ENCODE measurements at regions not wholly inside any gene's neighbourhood (a gene's known extent, or its start where the extent isn't known, plus 50 kb on each side); places are given as distances from the start of the nearest gene placed in this dataset.
"Not testable (repeated sequence)": the region's sequence is repeated elsewhere in the genome, so short reads cannot be mapped to it uniquely, and the experiment has no call there.

- DNase-seq: peak; percentile 22 to 28
These were observed 53.0 kb upstream of the DAPP1 start for GRCh38 chr4:99763635-99764101.

- DNase-seq: no peak
These were observed 53.9 kb upstream of the DAPP1 start for GRCh38 chr4:99762728-99763127.

- no peak for DNase-seq
These were observed 56.6 kb upstream of the DAPP1 start for GRCh38 chr4:99759988-99760387.

DNA sequence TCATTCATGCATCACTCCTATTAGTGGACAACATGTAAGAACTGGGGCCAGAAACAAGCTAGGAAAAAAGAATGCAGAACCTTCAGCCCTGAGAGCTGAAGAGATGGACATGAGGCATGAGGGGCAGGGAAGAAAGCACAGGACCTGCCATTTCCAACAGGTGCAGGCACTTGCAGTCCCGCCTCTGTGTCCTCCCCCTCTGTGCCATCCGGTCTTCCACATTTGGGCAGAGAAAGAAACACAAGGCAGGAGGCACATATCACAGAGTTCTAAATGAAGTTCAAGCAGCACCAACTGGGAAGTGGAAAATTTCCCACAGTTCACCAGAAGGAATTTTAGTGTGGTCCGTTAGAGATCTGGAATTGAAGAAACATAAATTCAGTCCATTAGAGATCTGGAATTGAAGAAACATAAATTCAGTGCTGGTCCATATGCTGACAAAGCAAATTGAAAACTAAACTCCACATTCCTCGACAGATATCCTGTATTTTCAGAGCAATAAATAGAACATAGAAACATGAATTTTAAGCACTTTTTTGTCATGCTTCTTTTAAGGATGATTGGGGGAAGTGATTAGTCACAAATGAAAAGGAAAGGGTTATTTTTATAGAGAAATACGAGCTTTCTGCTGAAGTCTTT is 57.2 kb upstream of the DAPP1 start:
- no peak for DNase-seq

- DNase-seq: no peak
These were observed 61.2 kb upstream of the DAPP1 start for GRCh38 chr4:99755223-99755944.

- DNase-seq: no peak
These were observed 61.9 kb upstream of the DAPP1 start for GRCh38 chr4:99754756-99755155.

DNA sequence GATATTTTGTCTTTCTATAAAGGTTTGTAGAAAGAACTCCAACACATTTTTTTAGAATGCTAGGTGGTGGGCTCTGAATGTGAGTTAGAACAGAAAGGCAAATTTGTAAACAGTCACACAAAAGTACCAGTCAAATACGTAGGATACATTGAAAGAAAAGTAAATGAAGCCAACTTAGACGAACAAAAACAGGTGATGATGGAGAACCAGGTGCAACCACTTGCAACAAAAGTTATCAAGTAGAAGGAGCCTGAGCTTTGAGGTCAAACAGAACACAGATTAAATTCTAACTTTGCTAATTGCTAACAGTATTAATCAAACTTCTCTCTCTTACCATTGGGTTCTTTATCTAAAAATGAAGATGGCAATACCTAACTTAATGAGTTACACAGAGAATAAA is 62.7 kb upstream of the DAPP1 start:
- no peak for DNase-seq

DNA sequence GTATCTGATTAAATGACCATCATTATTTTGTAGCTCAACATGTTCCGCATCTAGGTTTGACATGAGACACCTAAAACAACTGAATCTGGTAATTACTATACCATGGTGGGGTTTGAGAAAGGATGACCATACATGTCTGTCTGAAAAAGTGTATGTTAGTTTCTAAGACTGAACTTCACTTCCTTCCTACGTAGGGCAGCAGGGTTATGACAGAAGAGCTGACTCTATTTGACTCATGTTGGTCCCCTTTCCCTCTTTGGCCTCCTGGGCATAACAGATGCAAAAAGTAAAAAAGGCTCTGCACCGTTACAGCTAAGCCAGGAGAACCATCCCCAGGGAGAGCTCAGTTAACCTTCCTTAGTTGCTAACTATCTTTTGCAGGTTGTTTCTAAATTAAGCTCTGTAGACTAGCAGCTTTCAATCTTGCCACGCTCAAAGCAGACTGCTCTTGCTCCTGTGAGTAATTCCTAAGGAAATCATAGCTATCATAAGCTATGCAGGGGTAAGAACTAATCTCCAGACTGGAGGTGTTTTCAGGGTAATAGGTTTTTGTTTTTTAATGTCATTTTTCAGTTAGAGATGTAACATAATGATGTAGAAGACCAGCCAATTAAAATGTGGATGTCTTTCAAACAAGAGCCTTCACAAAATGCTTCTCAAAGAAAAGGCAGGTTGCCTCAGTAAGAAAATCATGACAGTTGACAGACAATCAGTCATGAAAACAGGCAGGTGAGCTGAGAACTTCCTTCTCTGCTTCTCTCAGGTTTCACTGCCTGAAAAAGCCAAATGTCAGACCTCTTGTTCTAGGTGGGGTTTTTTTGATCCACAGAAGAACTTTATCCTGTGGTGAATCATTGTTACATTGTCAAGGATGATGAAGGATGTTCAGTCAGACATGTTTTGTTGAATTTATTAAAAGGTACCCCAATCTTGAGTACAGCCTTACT is 66.9 kb upstream of the DAPP1 start:
- no peak for DNase-seq

DNA sequence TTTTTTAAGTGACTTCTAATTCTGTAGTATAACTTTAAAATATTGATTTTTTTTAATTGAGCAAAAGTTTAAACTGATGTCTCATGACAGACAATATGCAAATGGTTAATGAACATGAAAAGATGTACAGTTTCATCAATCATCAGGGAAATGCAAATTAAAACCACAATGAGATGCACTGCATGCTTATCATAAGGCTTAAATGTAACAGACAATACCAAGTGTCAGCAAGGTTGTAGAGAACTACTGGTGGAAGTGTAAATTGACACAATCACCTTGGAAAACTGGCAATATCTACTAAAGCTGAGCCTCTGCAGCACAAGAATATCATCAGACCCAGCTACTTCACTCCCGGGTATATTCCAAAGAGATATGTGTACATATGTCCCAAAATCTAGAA is 70.2 kb upstream of the DAPP1 start:
- DNase-seq: no peak

- no peak for DNase-seq
These were observed 79.2 kb upstream of the C4orf54 start for GRCh38 chr4:99736846-99737245.

GRCh38 chr4:99735822-99736221 is 78.2 kb upstream of the C4orf54 start:
- DNase-seq: no peak

GRCh38 chr4:99734583-99735322 is 77.1 kb upstream of the C4orf54 start:
- DNase-seq: no peak

DNA sequence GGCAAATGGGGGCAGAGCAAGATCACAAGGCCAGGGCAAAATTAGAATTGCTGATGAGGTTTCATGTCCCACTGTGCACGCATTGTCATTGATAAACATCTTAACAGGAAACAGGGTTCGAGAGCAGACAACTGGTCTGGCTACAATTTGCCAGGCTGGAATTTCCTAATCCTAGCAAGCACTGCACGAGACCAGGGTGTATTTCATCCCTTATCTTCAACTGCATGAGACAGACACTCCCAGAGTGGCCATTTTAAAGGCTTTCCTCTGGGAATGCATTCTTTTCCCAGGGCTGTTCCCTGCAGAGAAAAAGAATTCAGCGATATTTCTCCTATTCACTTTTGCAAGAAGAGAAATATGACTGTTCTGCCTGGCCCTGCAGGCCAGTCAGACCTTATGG is 75.8 kb upstream of the C4orf54 start:
- not testable (repeated sequence) for DNase-seq

DNA sequence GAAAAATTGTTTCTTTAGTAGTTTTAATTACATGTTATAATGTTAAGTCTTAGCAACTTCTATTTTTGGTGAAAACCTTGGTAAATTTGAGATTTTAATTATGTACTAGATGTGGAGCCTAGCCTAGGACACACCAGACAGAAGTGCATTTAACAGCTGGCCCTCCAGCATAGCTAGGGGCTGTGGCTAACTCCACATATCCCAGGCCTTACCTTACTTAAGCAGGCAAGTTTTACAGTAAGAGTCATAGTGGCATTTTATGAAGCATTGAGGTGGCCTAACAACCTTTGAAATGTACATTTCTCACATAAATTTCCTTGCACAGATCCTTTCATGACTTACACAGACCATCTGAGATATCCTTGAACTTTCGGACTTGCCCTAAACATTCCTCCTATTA is 71.6 kb upstream of the C4orf54 start:
- no peak for DNase-seq

DNA sequence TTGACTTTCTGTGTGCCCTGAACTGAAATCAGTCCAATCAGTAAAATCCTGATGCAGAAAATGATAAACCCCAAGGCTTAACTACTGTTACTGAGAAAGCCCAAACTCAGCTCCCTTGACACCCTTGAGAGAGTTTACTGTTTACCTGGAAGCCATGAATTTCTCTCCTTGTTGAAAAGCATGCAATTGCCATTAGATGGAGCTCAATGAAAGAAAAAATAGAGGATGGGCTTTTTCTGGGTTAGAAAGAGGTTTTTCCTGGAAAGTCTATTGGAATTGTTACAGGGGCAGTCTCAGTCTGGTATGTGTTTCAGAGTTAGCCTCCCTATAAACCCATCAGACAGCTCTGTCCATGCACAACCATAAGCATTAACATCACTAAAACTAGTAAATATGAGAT is 66.4 kb upstream of the C4orf54 start:
- no peak for DNase-seq

- peak; percentile 25 to 35 for DNase-seq
These were observed 66.0 kb upstream of the C4orf54 start for GRCh38 chr4:99723612-99724011.

DNA sequence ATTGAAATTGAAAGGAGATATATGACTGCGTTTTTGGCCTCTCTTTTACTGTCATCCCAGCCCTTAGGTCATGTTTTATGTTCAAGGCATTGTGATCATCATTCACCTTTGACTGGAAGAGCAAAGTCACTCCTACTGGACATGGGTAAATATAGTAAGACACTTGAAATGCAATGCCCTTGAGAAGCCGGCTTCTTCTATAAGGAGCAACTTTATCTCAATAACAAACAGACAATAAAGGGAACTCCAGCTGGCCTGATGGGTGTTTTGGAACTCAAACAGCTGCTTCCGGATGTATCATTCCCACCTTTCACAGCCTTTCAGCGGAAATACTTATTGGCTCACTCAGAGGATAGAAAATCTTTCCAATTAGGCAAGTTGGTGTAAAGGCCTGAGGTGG is 65.1 kb upstream of the C4orf54 start:
- no peak for DNase-seq

DNA sequence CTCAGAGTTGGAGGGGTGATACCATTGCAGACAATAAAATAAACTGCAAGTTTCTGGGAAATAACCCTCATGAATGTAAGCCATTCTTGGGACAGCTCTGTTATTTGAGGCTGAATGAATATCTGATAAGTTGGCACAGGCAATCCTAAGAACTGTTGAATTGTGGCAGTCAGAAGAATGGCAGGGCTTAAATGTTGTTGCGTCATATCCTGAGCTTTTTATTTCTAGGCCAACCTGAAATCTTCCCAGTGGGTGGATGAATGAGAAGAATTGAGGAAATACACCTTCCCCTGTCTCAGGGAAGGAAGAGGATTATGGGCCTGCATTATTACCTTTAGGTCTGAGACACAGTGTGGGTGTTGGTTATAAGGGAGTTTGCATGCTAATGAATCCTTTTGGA is 64.4 kb upstream of the C4orf54 start:
- no peak for DNase-seq

- no peak for DNase-seq
These were observed 62.6 kb upstream of the C4orf54 start for GRCh38 chr4:99720206-99720605.

- no peak for DNase-seq
These were observed 59.4 kb upstream of the C4orf54 start for GRCh38 chr4:99716996-99717395.

DNA sequence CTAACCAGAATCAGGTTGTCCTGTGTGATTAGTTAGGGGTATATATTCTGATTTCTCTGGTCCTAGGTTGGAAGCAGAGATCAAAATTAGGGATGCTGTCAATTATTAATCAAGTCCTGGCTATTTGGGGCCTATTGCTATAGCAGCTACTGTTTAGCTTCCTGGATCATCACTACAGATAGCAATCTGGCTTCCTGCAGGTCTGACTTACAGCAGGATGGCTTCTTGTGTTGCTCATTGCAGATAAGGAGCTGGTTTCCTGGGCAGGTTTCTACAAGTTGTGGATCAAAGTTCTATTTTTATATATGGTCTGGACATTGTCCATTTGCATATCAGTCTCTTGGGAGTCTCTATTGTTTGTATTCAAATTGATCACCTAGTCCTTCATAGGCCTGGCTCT is 57.7 kb upstream of the C4orf54 start:
- no peak for DNase-seq

- DNase-seq: no peak
These were observed 56.6 kb upstream of the C4orf54 start for GRCh38 chr4:99714179-99714578.

GRCh38 chr4:99712530-99712929 is 54.9 kb upstream of the C4orf54 start:
- DNase-seq: no peak

Measured in activated T-cell treated with anti-CD3 and anti-CD28 coated beads, Interleukin-2, amount 50 U/mL, for 48 hours (primary cell).